HFFc6 (cell line): ENCODE measurements at regions not wholly inside any gene's neighbourhood (a gene's known extent, or its start where the extent isn't known, plus 50 kb on each side); places are given as distances from the start of the nearest gene placed in this dataset.

Experiments used
- DNase-seq: peaks from one replicate; pipeline ENCODE4 v3.0.0-alpha.2; 2018
- H3K27ac Mint-ChIP-seq: 2 replicates; pipeline ENCODE4 v1.8.0; 2020; ENCODE audit warnings: mild to moderate bottlenecking, mixed read lengths
- H3K27me3 Mint-ChIP-seq: 2 replicates; pipeline ENCODE4 v1.8.0; 2021; ENCODE audit warnings: mild to moderate bottlenecking, moderate library complexity, mixed read lengths; ENCODE audit not compliant: insufficient read depth
- H3K36me3 Mint-ChIP-seq: 2 replicates; pipeline ENCODE4 v1.8.0; 2021; ENCODE audit warnings: low read depth, mixed read lengths
- H3K4me1 Mint-ChIP-seq: 2 replicates; pipeline ENCODE4 v1.8.0; 2020; ENCODE audit warnings: low read depth, mixed read lengths
- H3K4me3 Mint-ChIP-seq: 2 replicates; pipeline ENCODE4 v1.8.0; 2020; ENCODE audit warnings: mild to moderate bottlenecking, moderate library complexity, mixed read lengths
- H3K9me3 Mint-ChIP-seq: 2 replicates; pipeline ENCODE4 v1.8.0; 2020; ENCODE audit warnings: mild to moderate bottlenecking, mixed read lengths
- TF ChIP-seq, protein P1 (sequence below): fragments of 200-600 bp; sonication (generic); IDR thresholded peaks from 2 replicates; pipeline ENCODE4 v1.5.0; 2021; ENCODE audit warnings: antibody characterized with exemption, mild to moderate bottlenecking

DNA sequence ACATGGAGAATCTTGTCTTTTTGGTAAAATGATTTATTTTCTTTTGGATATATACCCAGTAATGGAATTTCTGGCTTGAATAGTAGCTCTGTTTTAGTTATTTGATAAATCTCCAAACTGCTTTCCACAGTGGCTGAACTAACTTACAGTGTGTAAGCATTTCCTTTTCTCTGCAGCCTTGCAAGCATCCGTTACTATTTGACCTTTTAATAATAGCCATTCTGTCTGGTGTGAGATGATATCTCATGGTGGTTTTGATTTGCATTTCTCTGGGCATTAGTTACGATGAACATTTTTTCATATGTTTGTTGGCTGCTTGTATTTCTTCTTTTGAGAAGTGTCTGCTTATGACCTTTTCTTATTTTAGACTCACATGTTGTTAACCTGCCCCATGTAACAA lies 190.2 kb downstream of the GALR1 start:
- Mint-ChIP-seq H3K36me3 (peaks cover 11% of the 10 kb centered on the region), H3K27me3 (peaks cover 4% of the 10 kb centered on the region; the same call in 1 of the 2 replicates), H3K27ac (no peak overlapping the region), H3K4me1 (no peaks in the 10 kb centered on the region), H3K4me3 (no peak overlapping the region), H3K9me3 (peaks cover 26% of the 10 kb centered on the region)
- no peak for DNase-seq
- TF ChIP-seq, protein P1, sequence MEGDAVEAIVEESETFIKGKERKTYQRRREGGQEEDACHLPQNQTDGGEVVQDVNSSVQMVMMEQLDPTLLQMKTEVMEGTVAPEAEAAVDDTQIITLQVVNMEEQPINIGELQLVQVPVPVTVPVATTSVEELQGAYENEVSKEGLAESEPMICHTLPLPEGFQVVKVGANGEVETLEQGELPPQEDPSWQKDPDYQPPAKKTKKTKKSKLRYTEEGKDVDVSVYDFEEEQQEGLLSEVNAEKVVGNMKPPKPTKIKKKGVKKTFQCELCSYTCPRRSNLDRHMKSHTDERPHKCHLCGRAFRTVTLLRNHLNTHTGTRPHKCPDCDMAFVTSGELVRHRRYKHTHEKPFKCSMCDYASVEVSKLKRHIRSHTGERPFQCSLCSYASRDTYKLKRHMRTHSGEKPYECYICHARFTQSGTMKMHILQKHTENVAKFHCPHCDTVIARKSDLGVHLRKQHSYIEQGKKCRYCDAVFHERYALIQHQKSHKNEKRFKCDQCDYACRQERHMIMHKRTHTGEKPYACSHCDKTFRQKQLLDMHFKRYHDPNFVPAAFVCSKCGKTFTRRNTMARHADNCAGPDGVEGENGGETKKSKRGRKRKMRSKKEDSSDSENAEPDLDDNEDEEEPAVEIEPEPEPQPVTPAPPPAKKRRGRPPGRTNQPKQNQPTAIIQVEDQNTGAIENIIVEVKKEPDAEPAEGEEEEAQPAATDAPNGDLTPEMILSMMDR: no peak

DNA sequence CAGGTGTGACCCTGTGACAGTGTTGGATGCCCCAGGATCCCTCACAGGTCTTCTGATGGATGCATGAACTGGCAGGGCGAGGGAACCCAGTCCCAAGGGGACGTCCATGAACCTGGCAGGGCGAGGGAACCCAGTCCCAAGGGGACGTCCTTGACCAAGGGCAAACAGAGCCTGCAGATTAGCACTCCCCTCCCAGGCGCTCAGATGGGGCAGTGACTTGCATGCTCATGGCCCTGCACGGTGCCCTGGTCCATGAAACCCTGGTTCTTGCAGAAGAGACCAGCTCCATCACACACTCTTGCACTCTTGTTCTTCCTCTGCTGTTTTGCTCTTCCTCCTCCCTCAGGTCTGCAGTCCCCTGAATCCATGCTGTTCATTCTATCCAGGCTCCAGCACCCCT lies 192.7 kb downstream of the GALR1 start:
- Mint-ChIP-seq H3K27me3 (peaks cover 4% of the 10 kb centered on the region; the same call in 1 of the 2 replicates), H3K36me3 (peaks cover 11% of the 10 kb centered on the region), H3K4me3 (no peak overlapping the region), H3K27ac (no peak overlapping the region), H3K4me1 (no peaks in the 10 kb centered on the region), H3K9me3 (peaks cover 31% of the 10 kb centered on the region)
- TF ChIP-seq, protein P1: no peak
- no peak for DNase-seq

DNA sequence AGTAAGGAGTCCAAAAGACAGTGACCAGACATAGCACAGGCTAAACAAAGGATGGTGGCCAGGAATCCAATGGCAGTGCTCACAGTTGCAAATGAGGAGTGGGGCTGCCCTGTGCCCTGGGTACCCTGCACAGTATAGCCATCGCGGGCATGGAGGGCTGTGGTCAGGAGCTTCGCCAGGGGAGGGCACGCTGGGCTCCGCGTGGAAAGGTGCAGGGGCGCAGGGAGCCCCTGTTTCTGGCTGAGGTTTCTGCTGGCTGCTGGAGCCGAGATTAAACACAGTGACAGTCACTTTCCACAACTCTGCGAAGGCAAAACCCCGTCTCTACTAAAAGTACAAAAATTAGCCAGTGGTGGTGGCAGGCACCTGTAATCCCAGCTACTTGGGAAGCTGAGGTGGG lies 194.7 kb downstream of the GALR1 start:
- peaks cover 41% of the 10 kb centered on the region for H3K9me3 Mint-ChIP-seq
- H3K4me3 Mint-ChIP-seq: no peak overlapping the region
- no peak overlapping the region for H3K27ac Mint-ChIP-seq
- H3K4me1 Mint-ChIP-seq: no peaks in the 10 kb centered on the region
- no peak for DNase-seq
- TF ChIP-seq, protein P1: no peak
- H3K36me3 Mint-ChIP-seq: peaks cover 11% of the 10 kb centered on the region
- H3K27me3 Mint-ChIP-seq: peaks cover 6% of the 10 kb centered on the region

DNA sequence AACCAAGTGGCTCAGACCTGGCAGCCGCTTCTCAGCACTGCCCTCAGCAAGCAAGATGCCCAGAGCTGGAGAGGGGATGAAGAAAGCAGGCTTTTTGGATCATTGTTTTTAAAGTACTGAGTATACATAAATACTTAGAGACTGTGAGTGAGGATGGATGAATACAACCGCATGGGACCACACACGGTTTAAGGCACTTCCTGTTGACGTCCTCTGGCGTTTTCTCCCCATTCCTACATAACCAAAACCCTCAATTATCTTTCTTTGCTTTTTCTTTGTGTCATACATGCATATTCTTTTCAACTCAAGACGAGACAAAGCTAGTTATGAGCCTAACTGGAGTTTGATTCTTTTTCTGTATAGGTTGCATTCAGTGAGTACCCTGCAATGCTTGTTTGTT lies 198.4 kb downstream of the GALR1 start:
- no peak for DNase-seq
- peaks cover 5% of the 10 kb centered on the region for H3K36me3 Mint-ChIP-seq
- H3K9me3 Mint-ChIP-seq: peaks cover 51% of the 10 kb centered on the region
- H3K4me1 Mint-ChIP-seq: no peaks in the 10 kb centered on the region
- peaks cover 2% of the 10 kb centered on the region for H3K27me3 Mint-ChIP-seq
- H3K4me3 Mint-ChIP-seq: no peak overlapping the region
- no peak overlapping the region for H3K27ac Mint-ChIP-seq
- TF ChIP-seq, protein P1: no peak

DNA sequence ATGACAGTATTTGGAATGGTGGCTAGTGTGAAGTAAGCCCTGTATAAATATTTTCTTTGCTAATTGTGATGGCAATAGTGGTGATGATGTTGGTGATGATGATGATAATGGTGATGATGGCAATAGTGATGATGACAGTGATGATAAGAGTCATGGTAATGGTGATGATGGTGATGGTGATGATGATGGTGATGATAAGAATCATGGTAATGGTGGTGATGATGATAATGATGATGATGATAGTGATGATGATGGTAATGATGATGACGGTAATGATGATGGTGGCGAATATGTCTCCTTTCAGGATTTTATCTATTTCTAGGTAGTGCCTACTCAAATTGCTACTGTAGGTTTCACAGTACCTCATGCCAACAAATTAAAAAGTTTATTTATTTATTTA lies 205.4 kb downstream of the GALR1 start:
- Mint-ChIP-seq H3K36me3 (no peaks in the 10 kb centered on the region), H3K4me1 (no peaks in the 10 kb centered on the region), H3K27ac (no peak overlapping the region), H3K9me3 (peaks cover 46% of the 10 kb centered on the region), H3K27me3 (peaks cover 2% of the 10 kb centered on the region; the same call in 1 of the 2 replicates), H3K4me3 (no peak overlapping the region)
- TF ChIP-seq, protein P1: no peak
- DNase-seq: no peak

DNA sequence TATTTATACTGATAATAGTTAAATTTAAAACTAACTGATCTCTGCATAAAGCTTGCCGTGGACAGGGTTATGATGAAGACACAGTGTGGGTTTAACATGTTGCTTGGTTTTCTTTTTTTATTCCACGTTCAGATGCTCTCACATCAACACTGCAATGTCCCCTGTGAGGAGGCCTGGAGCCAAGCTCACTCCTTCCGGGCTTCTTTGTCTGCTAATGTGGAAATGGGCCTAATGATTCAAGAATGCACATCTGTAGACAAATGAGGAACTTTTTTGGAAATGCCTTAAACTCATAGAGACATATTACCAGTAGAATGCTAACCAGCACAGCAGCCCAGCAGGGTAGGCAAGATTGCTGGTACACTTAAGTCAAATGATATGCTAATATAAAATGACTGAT lies 208.0 kb downstream of the GALR1 start:
- Mint-ChIP-seq H3K4me1 (no peaks in the 10 kb centered on the region), H3K36me3 (peaks cover 2% of the 10 kb centered on the region), H3K9me3 (peaks cover 38% of the 10 kb centered on the region), H3K27ac (no peak overlapping the region), H3K27me3 (peaks cover 2% of the 10 kb centered on the region; the same call in 1 of the 2 replicates), H3K4me3 (no peak overlapping the region)
- TF ChIP-seq, protein P1: no peak
- DNase-seq: no peak
